Endothelial cell of umbilical vein (primary cell): ENCODE measurements at regions not wholly inside any gene's neighbourhood (a gene's known extent, or its start where the extent isn't known, plus 50 kb on each side); places are given as distances from the start of the nearest gene placed in this dataset.

Experiments
- BruUV-seq: library from RNA; stranded (reverse); fragments of 400-500 nt; replicated peaks from 2 replicates; lab custom pipeline; 2021; lab: Mats Ljungman, UMichigan
- CTCF ChIA-PET: fragments of 300-600, 350-600 bp; sonication (Branson Sonifier 250); formaldehyde crosslinking; loops from one replicate; lab custom pipeline; 2021; ENCODE audit warnings: antibody characterized with exemption, inconsistent platforms; lab: Charles Lee
- POLR2A ChIA-PET: fragments of 300-600, 350-600 bp; sonication (Branson Sonifier 250); formaldehyde crosslinking; loops from one replicate; lab custom pipeline; 2021; ENCODE audit warnings: antibody characterized with exemption, inconsistent platforms; lab: Charles Lee
- DNase-seq: peaks from one replicate; pipeline ENCODE4 v3.0.0-alpha.2; 2011; ENCODE audit warnings: low read depth, low spot score
- FAIRE-seq: peaks from 2 replicates; lab custom pipeline; 2011; peaks lifted over from hg19 to GRCh38; lab: Jason Lieb, UNC
- H2AFZ ChIP-seq: 2 replicates; pipeline ENCODE4 v1.6.0; 2012; ENCODE audit warnings: low read depth, low read length, control low read depth, inconsistent platforms
- H3K27ac ChIP-seq: 2 replicates; pipeline ENCODE4 v1.5.1; 2011; ENCODE audit warnings: low read depth, mild to moderate bottlenecking, control low read depth, low read length, moderate library complexity; ENCODE audit not compliant: insufficient read depth
- H3K27me3 ChIP-seq, 2 experiments: 2 replicates each; pipeline versions ENCODE4 v1.6.0 to v1.6.1; 2011; ENCODE audit warnings: low read length in 2 of 2, mixed read lengths in 1 of 2; ENCODE audit not compliant: control insufficient read depth in 2 of 2, insufficient read depth in 2 of 2
- H3K36me3 ChIP-seq, 2 experiments: 2 replicates in 1 of 2; 3 replicates in 1 of 2; pipeline ENCODE4 v1.5.1; 2011; ENCODE audit warnings: low read length in 2 of 2, mild to moderate bottlenecking in 1 of 2, moderate library complexity in 1 of 2; ENCODE audit not compliant: control insufficient read depth in 2 of 2, insufficient read depth in 2 of 2; ENCODE audit errors: extremely low read depth in 1 of 2
- H3K4me1 ChIP-seq: 3 replicates; pipeline ENCODE4 v1.5.1; 2011; ENCODE audit warnings: mild to moderate bottlenecking, low read length; ENCODE audit not compliant: control insufficient read depth, insufficient read depth; ENCODE audit errors: extremely low read depth
- H3K4me2 ChIP-seq: 2 replicates; pipeline ENCODE4 v1.6.1; 2011; ENCODE audit warnings: low read length, control low read depth, mixed read lengths; ENCODE audit not compliant: insufficient read depth
- H3K4me3 ChIP-seq, 3 experiments: fragments of 200-600 bp in 1 of 3; sonication (generic), shearing (Covaris generic) in 1 of 3; replicated peaks in 1 of 3; 2 replicates each; pipeline ENCODE4 v1.5.1; 2011 to 2016; ENCODE audit warnings: control low read depth in 3 of 3, low read length in 3 of 3, mild to moderate bottlenecking in 2 of 3, inconsistent platforms in 1 of 3, low read depth in 1 of 3, moderate library complexity in 1 of 3; ENCODE audit not compliant: insufficient read depth in 1 of 3
- H3K79me2 ChIP-seq: 2 replicates; pipeline ENCODE4 v1.6.0; 2012; ENCODE audit warnings: low read length, inconsistent platforms; ENCODE audit not compliant: control insufficient read depth, insufficient read depth
- H3K9ac ChIP-seq: replicated peaks from 2 replicates; pipeline ENCODE3; 2011; ENCODE audit warnings: low read length, control low read depth; ENCODE audit not compliant: insufficient read depth; ENCODE audit errors: extremely low read depth
- H3K9me1 ChIP-seq: replicated peaks from 3 replicates; pipeline ENCODE4 v1.6.0; 2011; ENCODE audit warnings: mild to moderate bottlenecking, low read length; ENCODE audit not compliant: control insufficient read depth, insufficient read depth; ENCODE audit errors: extremely low read depth
- H3K9me3 ChIP-seq: replicated peaks from 2 replicates; pipeline ENCODE4 v1.5.1; 2012; ENCODE audit warnings: low read length, inconsistent platforms; ENCODE audit not compliant: control insufficient read depth, insufficient read depth
- H4K20me1 ChIP-seq: replicated peaks from 2 replicates; pipeline ENCODE3; 2011; ENCODE audit warnings: mild to moderate bottlenecking, low read length; ENCODE audit not compliant: control insufficient read depth, insufficient read depth; ENCODE audit errors: extremely low read depth
- EZH2 ChIP-seq: IDR thresholded peaks from 2 replicates; pipeline ENCODE4 v1.6.1; 2012; ENCODE audit warnings: borderline replicate concordance, low read depth, mild to moderate bottlenecking, moderate library complexity, low read length, inconsistent platforms; ENCODE audit not compliant: severe bottlenecking
- FOS ChIP-seq: IDR thresholded peaks from 2 replicates; pipeline ENCODE4 v1.6.1; 2011; ENCODE audit warnings: mild to moderate bottlenecking, low read length, moderate library complexity, borderline replicate concordance; ENCODE audit not compliant: insufficient read depth
- GATA2 ChIP-seq: IDR thresholded peaks from 2 replicates; pipeline ENCODE4 v1.7.0; 2011; ENCODE audit warnings: low read depth, mild to moderate bottlenecking, moderate library complexity, mixed read lengths, low read length; ENCODE audit not compliant: insufficient read length, insufficient read depth
- JUN ChIP-seq: IDR thresholded peaks from 2 replicates; pipeline ENCODE4 v1.6.1; 2011; ENCODE audit warnings: borderline replicate concordance, low read depth; ENCODE audit not compliant: insufficient read length, insufficient read depth
- MYC ChIP-seq: IDR thresholded peaks from one replicate; pipeline ENCODE4 v1.6.1; 2011; ENCODE audit warnings: mild to moderate bottlenecking, low read depth, low read length
- POLR2A ChIP-seq: IDR thresholded peaks from 2 replicates; pipeline ENCODE4 v1.6.1; 2012; ENCODE audit warnings: low read depth, mild to moderate bottlenecking, control low read depth, low read length
- POLR2AphosphoS5 ChIP-seq: IDR thresholded peaks from 2 replicates; pipeline ENCODE4 v1.6.1; 2012; ENCODE audit warnings: low read depth, mild to moderate bottlenecking, control low read depth, low read length, moderate library complexity; ENCODE audit not compliant: insufficient read depth
- dilution Hi-C: fragments of 300-500 bp; cut with MboI; formaldehyde crosslinking; loops from one replicate; pipeline ENCODE4 v1.15.0; 2019; ENCODE audit warnings: low sequenced_read_pairs; ENCODE audit not compliant: extremely low pct_ligation_motif_present
- intact Hi-C: fragments of 100-400 bp; cut with micrococcal nuclease; formaldehyde crosslinking; loops from one replicate; pipeline ENCODE4 v1.10.0; 2022
- TF ChIP-seq, protein P1 (sequence below): IDR thresholded peaks from 2 replicates; pipeline ENCODE4 v1.6.1; 2011; ENCODE audit not compliant: insufficient read depth, insufficient read length
- TF ChIP-seq, protein P2 (sequence below), 2 donors: IDR thresholded peaks; 1 replicate in 1 of 2; 2 replicates in 1 of 2; pipeline ENCODE4 v1.5.1; 2011; ENCODE audit warnings: low read length in 2 of 2, mild to moderate bottlenecking in 2 of 2, moderate library complexity in 2 of 2, control low read depth in 1 of 2, inconsistent platforms in 1 of 2, low read depth in 1 of 2; ENCODE audit not compliant: insufficient read depth in 1 of 2; ENCODE audit errors: extremely low read depth in 1 of 2

GRCh38 chr1:80003250-80003649, 996.7 kb upstream of the ADGRL4 start:
- TF ChIP-seq EZH2 (no peak), GATA2 (no peak), JUN (no peak), MYC (no peak), POLR2A (no peak), FOS (no peak), POLR2AphosphoS5 (no peak)
- TF ChIP-seq, protein P1, sequence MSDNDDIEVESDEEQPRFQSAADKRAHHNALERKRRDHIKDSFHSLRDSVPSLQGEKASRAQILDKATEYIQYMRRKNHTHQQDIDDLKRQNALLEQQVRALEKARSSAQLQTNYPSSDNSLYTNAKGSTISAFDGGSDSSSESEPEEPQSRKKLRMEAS, result no peak
- TF ChIP-seq, protein P2, sequence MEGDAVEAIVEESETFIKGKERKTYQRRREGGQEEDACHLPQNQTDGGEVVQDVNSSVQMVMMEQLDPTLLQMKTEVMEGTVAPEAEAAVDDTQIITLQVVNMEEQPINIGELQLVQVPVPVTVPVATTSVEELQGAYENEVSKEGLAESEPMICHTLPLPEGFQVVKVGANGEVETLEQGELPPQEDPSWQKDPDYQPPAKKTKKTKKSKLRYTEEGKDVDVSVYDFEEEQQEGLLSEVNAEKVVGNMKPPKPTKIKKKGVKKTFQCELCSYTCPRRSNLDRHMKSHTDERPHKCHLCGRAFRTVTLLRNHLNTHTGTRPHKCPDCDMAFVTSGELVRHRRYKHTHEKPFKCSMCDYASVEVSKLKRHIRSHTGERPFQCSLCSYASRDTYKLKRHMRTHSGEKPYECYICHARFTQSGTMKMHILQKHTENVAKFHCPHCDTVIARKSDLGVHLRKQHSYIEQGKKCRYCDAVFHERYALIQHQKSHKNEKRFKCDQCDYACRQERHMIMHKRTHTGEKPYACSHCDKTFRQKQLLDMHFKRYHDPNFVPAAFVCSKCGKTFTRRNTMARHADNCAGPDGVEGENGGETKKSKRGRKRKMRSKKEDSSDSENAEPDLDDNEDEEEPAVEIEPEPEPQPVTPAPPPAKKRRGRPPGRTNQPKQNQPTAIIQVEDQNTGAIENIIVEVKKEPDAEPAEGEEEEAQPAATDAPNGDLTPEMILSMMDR (IDR thresholded peaks at IDR 0.05; ENCODE audit: extremely low read depth in 1 of 2, insufficient read depth in 1 of 2, low read depth in 1 of 2, low read length in 2 of 2), result no peak
- Histone ChIP-seq H3K9me1 (no peaks in the 10 kb centered on the region), H3K9ac (no peak overlapping the region), H3K4me2 (no peak overlapping the region), H3K27ac (no peak overlapping the region), H3K27me3 (no peaks in the 10 kb centered on the region), H3K36me3 (no peaks in the 10 kb centered on the region), H3K4me1 (no peaks in the 10 kb centered on the region), H4K20me1 (no peaks in the 10 kb centered on the region), H2AFZ (no peak overlapping the region), H3K9me3 (no peaks in the 10 kb centered on the region), H3K79me2 (no peaks in the 10 kb centered on the region), H3K4me3 (no peak overlapping the region)
- DNase-seq (no peak), FAIRE-seq (no peak)
- intact Hi-C loops (no loop called here), dilution Hi-C loops (no loop called here)
- ChIA-PET POLR2A (no interaction called here), CTCF (interaction anchor here (1.3 kb wide), 1 partner anchor 11 kb away, joined by 4 read pairs; no protein-coding TSS in a partner anchor)
- BruUV-seq, result no TSS peak
